NCI-H345 treated with DMSO at 0.1 percent for 48 hours (cell line): ENCODE measurements at regions not wholly inside any gene's neighbourhood (a gene's known extent, or its start where the extent isn't known, plus 50 kb on each side); places are given as distances from the start of the nearest gene placed in this dataset.

Source experiments
- DNase-seq: peaks from one replicate; lab custom pipeline; 2025; ENCODE audit not compliant: unreplicated experiment; lab: John Stamatoyannopoulos, UW

GRCh38 chr3:61311044-61311443 lies 59.8 kb upstream of the FHIT start:
- DNase-seq: no peak

GRCh38 chr3:61315871-61316270 lies 64.6 kb upstream of the FHIT start:
- DNase-seq: no peak

GRCh38 chr3:61323094-61323493 lies 71.8 kb upstream of the FHIT start:
- DNase-seq: peak; percentile 14

- DNase-seq: no peak
Measured at GRCh38 chr3:61331929-61332552, 80.8 kb upstream of the FHIT start.

GRCh38 chr3:61333192-61333961 lies 82.1 kb upstream of the FHIT start:
- DNase-seq: no peak

GRCh38 chr3:61334783-61335182 lies 83.5 kb upstream of the FHIT start:
- no peak for DNase-seq

- DNase-seq: no peak
Measured at GRCh38 chr3:61340931-61341461, 89.7 kb upstream of the FHIT start.

- DNase-seq: no peak
Measured at GRCh38 chr3:61343543-61343942, 92.3 kb upstream of the FHIT start.

- DNase-seq: no peak
Measured at GRCh38 chr3:61345020-61345419, 93.8 kb upstream of the FHIT start.

GRCh38 chr3:61347981-61348380 lies 96.7 kb upstream of the FHIT start:
- DNase-seq: no peak

GRCh38 chr3:61349717-61350116 lies 98.5 kb upstream of the FHIT start:
- no peak for DNase-seq

GRCh38 chr3:61350782-61351309 lies 99.6 kb upstream of the FHIT start:
- DNase-seq: no peak

GRCh38 chr3:61352306-61352705 lies 101.1 kb upstream of the FHIT start:
- DNase-seq: no peak

- DNase-seq: no peak
Measured at GRCh38 chr3:61353382-61353781, 102.1 kb upstream of the FHIT start.

- no peak for DNase-seq
Measured at GRCh38 chr3:61354604-61355003, 103.4 kb upstream of the FHIT start.

- no peak for DNase-seq
Measured at GRCh38 chr3:61356685-61357084, 105.4 kb upstream of the FHIT start.

GRCh38 chr3:61357902-61358301 lies 106.7 kb upstream of the FHIT start:
- DNase-seq: no peak

- no peak for DNase-seq
Measured at GRCh38 chr3:61358364-61358763, 107.1 kb upstream of the FHIT start.

GRCh38 chr3:61360297-61360965 lies 109.2 kb upstream of the FHIT start:
- DNase-seq: no peak

- no peak for DNase-seq
Measured at GRCh38 chr3:61369678-61370077, 118.4 kb upstream of the FHIT start.

GRCh38 chr3:61371123-61371522 lies 119.9 kb upstream of the FHIT start:
- DNase-seq: no peak

GRCh38 chr3:61372723-61373122 lies 121.5 kb upstream of the FHIT start:
- DNase-seq: no peak
